Effector memory CD4-positive, alpha-beta T cell (primary cell): ENCODE measurements at regions not wholly inside any gene's neighbourhood (a gene's known extent, or its start where the extent isn't known, plus 50 kb on each side); places are given as distances from the start of the nearest gene placed in this dataset.

Experiments used
- DNase-seq, 3 donors: peaks; one replicate each; pipeline ENCODE4 v3.0.0-alpha.2; 2020
- H3K27ac ChIP-seq: 2 replicates; pipeline ENCODE4 v1.7.0; 2013; ENCODE audit warnings: mild to moderate bottlenecking, low read length, moderate library complexity; ENCODE audit not compliant: insufficient read depth, poor library complexity, severe bottlenecking
- H3K27me3 ChIP-seq: replicated peaks from 2 replicates; pipeline ENCODE4 v1.7.0; 2013; ENCODE audit warnings: mild to moderate bottlenecking, low read length; ENCODE audit not compliant: insufficient read depth, control insufficient read depth, poor library complexity, severe bottlenecking
- H3K36me3 ChIP-seq: 2 replicates; pipeline ENCODE4 v1.7.0; 2013; ENCODE audit warnings: mild to moderate bottlenecking, low read length, moderate library complexity; ENCODE audit not compliant: control insufficient read depth, insufficient read depth
- H3K4me1 ChIP-seq: 2 replicates; pipeline ENCODE4 v1.7.0; 2013; ENCODE audit warnings: low read length, mild to moderate bottlenecking; ENCODE audit not compliant: control insufficient read depth, insufficient read depth, poor library complexity, severe bottlenecking
- H3K4me3 ChIP-seq: 2 replicates; pipeline ENCODE4 v1.7.0; 2013; ENCODE audit warnings: low read length, low read depth, mild to moderate bottlenecking; ENCODE audit not compliant: insufficient read depth, poor library complexity, severe bottlenecking
- H3K9me3 ChIP-seq: 2 replicates; pipeline ENCODE4 v1.7.0; 2013; ENCODE audit warnings: mild to moderate bottlenecking, low read length, moderate library complexity; ENCODE audit not compliant: control insufficient read depth

DNA sequence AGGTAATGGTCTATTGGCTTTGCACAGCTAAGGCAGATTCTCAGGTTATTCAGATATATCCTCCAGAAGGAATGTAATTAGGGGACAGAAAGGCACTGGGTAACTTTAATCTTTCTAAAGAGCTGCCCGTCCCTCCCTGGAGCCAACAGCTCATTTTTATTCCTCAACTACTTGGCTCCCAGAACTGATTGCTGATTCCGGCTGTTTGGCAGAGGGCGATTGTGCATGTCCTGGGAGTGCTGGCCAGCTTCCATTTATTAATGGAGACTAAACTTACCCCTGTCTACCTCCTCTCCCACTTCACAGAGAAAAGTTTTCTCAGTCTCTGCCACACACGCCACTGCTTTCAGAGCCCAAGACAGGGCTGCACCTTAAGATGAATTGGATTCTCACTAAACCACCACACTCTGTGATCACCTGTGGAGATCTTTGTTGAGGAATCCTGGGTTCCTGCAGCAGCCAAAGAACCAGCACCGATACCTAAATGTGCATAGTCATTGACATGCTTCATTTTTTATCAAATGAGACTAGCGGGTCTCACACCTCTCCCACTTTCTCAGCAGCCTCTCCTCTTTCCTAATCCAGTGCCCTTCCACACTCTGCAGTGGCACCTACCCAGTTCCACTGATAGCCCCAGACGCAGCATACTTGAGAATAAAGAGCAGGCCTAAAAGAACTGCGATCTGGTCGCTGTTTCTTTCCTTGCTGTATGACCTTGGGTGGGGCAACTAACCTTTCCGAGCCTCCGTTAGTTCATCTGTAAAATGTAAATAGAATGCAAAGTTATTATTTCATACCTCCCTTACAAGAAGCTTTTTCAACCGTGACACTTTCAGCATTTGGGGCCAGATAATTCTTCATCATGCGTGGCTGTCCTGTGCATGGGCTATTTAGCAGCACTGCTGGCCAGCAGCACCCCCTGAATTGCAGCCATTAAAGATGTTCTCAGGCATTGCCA, 648.7 kb downstream of the UQCRFS1 start:
- no peak for DNase-seq
- no peaks in the 10 kb centered on the region for H3K4me1 ChIP-seq
- H3K27ac ChIP-seq: no peak overlapping the region
- no peak overlapping the region for H3K4me3 ChIP-seq
- H3K9me3 ChIP-seq: peaks cover 4% of the 10 kb centered on the region
- no peaks in the 10 kb centered on the region for H3K27me3 ChIP-seq
- H3K36me3 ChIP-seq: no peaks in the 10 kb centered on the region

DNA sequence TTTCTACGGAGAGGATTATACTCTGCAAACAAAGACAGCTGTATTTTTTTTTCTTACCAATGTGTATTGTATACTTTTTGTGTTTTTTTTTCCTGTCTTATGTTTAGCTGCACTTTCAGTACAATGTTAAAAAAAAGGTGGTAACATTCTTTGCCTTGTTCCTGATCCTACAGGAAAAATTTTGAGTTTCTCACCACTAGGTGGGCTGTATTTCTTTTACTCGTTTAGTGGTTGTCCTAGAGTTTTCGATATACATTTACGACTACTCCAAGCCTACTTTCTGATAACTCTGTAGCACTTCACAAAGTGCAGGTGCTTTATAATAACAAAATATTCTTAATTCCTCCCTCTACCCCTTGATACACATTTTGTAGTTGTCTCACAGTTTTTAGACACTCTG, 652.2 kb downstream of the UQCRFS1 start:
- DNase-seq: no peak
- H3K36me3 ChIP-seq: no peaks in the 10 kb centered on the region
- no peak overlapping the region for H3K27ac ChIP-seq
- H3K27me3 ChIP-seq: no peaks in the 10 kb centered on the region
- no peaks in the 10 kb centered on the region for H3K9me3 ChIP-seq
- H3K4me3 ChIP-seq: no peak overlapping the region
- H3K4me1 ChIP-seq: no peaks in the 10 kb centered on the region

DNA sequence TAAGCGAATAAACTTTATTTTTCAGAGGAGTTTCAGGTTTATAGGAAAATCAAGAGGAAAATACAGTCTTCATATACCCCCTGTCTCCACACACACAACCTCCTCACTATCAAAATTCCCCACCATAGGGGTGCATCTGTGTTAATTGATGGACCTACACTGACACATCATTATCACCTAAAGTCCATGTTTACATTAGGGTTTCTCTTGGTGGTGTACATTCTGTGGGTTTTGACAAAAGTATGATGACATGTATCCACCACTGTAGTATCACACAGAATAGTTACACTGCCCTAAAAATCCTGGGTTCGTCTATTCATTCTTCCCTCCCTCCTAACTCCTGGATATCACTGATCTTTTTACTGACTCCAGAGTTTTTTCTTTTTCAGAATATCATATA, 654.2 kb downstream of the UQCRFS1 start:
- Histone ChIP-seq H3K27ac (no peak overlapping the region), H3K9me3 (no peaks in the 10 kb centered on the region), H3K36me3 (no peaks in the 10 kb centered on the region), H3K4me3 (no peak overlapping the region), H3K4me1 (no peaks in the 10 kb centered on the region), H3K27me3 (no peaks in the 10 kb centered on the region)
- DNase-seq: no peak

DNA sequence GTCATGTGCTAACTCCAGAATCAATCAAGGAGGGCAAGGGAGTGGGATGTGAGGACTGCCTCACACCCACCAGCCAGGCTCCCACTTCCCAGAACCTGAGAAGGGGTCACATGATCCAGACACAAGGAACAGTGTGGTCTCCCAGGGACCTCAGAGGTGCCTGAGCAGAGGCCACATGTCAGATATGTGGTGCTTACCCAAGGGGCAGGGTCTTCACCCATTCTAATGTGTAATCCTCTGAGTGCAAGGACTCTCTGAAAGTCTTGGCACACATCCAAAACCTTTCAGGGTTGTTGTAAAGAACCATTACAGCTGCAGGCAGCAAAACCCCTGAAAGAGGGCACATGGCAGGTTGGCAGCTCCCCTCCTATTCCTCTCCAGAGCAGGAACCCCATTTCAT, 656.6 kb downstream of the UQCRFS1 start:
- Histone ChIP-seq H3K9me3 (no peaks in the 10 kb centered on the region), H3K36me3 (no peaks in the 10 kb centered on the region), H3K27ac (no peak overlapping the region), H3K4me1 (no peaks in the 10 kb centered on the region), H3K27me3 (no peaks in the 10 kb centered on the region), H3K4me3 (no peak overlapping the region)
- no peak for DNase-seq

DNA sequence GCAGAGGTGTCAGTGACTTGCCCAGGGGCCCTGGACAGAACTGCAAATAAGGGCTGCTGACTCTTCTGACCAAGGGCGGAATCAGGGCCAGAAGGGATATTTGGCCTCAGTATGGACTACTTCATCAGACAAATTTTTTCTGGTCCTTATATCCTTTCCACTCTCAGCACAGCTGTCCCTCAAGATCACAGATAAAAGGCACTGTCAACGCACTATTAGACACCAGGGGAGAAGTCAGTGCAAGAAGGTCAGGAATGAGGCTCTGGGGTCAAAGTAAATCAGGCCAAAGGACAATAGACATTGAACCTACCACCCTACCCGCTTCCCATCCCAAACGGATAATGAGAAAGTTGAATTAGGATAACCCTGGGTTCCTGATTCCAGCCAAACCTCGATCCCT, 657.6 kb downstream of the UQCRFS1 start:
- Histone ChIP-seq H3K4me3 (no peak overlapping the region), H3K9me3 (no peaks in the 10 kb centered on the region), H3K4me1 (no peaks in the 10 kb centered on the region), H3K27me3 (no peaks in the 10 kb centered on the region), H3K27ac (no peak overlapping the region), H3K36me3 (no peaks in the 10 kb centered on the region)
- DNase-seq: no peak

DNA sequence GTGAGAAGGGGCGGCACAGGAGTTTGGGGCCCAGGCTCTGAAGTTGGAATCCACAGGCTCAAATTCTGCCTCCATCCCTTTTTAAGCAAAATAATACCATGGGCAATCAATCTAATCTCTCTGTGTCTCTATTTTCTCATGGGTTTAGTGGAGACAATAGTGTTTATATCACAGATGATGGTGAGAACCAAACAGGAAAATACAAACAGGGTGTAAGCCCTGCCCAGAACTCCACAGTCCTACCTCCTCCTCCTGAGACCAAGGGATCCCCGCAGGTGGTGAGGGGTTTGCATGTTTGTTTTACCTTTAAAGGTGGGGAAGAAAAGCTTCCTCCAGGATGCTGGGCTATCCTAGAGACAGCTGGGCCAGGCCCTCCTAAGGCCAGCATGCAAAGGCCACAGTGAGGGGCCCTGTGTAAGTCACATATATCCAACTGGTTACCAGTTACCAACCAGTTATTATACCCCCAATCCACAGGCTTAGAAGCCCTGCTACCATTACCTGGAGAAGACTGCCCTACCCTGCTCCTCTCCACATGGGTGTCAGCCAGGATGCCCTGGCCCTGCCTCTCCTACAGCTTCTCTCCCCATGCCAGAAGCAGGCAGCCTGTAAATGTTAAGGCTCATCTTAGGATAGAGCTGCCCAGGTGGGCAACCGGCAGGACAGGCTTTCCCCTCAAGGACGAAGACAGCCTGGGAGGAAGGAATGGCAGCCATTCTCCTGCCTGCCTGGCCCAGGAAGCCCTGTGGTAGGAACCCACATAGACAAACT, 658.4 kb downstream of the UQCRFS1 start:
- Histone ChIP-seq H3K27ac (no peak overlapping the region), H3K27me3 (no peaks in the 10 kb centered on the region), H3K9me3 (no peaks in the 10 kb centered on the region), H3K36me3 (no peaks in the 10 kb centered on the region), H3K4me3 (no peak overlapping the region), H3K4me1 (no peaks in the 10 kb centered on the region)
- DNase-seq: no peak

DNA sequence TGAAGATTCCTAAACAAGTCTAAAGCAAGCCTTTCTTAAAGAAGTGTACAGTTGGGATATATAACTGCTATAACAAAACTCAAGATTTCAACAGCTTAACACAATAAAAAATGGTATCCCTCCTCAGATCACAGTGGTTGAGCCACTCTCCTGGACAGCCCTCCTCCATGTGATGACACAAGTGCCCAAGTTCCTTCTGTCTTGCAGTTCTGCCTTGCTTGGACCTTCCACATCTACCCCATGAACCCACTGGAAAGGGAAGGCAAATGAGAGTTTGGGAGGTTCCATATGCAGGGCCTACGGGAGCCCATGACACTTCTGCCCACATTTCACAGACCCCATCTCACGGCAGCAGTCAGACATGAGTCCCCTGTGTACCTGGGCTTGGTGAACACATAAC, 659.2 kb downstream of the UQCRFS1 start:
- H3K9me3 ChIP-seq: no peaks in the 10 kb centered on the region

DNA sequence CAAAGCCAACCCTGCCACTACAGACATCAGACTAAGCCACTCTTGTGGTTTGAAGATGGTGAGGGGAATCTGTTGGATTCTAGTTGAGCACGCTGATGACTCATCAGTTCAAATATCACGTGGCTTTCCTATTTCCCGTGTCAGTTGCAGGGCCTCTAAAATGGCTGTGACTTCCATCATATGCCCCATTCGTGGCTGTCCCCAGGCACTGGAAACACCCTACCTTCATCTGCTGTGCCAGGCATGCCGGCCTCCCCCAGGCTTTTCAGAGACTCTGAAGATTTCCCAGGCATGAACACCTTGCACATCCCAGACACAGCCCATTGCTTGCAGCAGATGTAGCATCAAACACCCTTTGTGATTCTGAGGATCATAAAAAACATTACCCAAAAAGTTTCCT, 659.9 kb downstream of the UQCRFS1 start:
- DNase-seq: no peak
- Histone ChIP-seq H3K27ac (no peak overlapping the region), H3K9me3 (no peaks in the 10 kb centered on the region), H3K4me1 (no peaks in the 10 kb centered on the region), H3K36me3 (no peaks in the 10 kb centered on the region), H3K4me3 (no peak overlapping the region), H3K27me3 (no peaks in the 10 kb centered on the region)

More for the DNA sequence above, 659.2 kb downstream of the UQCRFS1 start:
- H3K4me1 ChIP-seq: no peaks in the 10 kb centered on the region
- no peaks in the 10 kb centered on the region for H3K27me3 ChIP-seq
- no peak overlapping the region for H3K27ac ChIP-seq
- H3K36me3 ChIP-seq: no peaks in the 10 kb centered on the region
- DNase-seq: no peak
- no peak overlapping the region for H3K4me3 ChIP-seq

DNA sequence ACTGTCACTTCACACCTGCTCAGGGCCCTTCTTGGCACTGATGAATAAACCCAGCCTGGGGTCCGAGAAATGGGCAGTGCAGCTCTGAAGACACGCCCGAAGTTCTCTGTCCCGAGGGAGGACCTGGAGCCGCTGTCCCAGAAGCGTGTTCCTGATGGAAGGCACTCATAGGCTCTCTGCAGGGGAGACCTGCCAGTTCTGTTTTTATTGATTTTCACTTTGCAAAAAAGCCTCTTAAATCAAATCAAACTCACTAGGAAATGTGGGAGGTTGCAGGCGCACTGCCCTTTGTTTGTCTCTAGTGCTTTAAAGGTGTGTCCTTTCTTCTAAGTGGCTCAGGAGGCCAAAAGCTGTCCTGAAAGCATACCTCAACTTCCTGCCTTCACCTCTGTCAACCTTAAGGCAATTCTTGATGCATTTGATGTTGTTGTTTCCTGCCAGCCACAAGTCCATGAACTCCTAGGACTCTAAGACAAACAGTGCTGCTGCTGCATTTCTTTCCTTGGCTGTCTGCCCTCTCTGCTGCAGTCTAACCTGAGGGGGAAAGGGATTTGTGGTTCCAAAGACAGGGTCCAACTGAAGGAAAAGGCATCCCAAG, 663.2 kb downstream of the UQCRFS1 start:
- no peaks in the 10 kb centered on the region for H3K9me3 ChIP-seq
- no peak for DNase-seq
- H3K4me1 ChIP-seq: no peaks in the 10 kb centered on the region
- H3K4me3 ChIP-seq: no peak overlapping the region
- H3K27me3 ChIP-seq: no peaks in the 10 kb centered on the region
- no peaks in the 10 kb centered on the region for H3K36me3 ChIP-seq
- no peak overlapping the region for H3K27ac ChIP-seq
